ENCODE measurements at regions not wholly inside any gene's neighbourhood (a gene's known extent, or its start where the extent isn't known, plus 50 kb on each side); places are given as distances from the start of the nearest gene placed in this dataset.

DNA sequence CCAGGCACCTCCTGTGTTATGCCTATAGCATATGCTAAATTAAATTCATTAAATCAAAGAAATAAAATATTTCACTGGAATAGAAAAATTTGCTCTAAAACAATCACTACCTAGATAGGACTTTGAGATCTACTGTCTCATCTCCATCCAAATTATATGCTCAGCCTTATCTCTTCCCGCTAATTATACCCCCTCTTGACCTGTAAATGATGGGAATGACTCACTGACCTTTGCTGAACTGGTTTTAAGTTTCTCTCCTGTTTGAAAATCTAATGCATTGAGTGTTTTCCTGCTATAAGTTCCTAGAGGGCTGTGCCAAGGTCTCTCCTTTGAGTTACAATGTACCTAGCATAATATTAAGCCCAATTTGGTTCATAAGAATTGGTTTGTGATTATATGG lies 110.1 kb downstream of the BMP2 start:
- TF ChIP-seq POLR2AphosphoS5 (IDR thresholded peaks at IDR 0.05; ENCODE audit: low read depth, low read length) (no peak), TAF1 (IDR thresholded peaks at IDR 0.05; ENCODE audit: low read depth, low read length) (no peak), POU2F2 (IDR thresholded peaks at IDR 0.05; ENCODE audit: low read depth, low read length) (no peak)

All from GM12891 (cell line).